ENCODE measurements at regions not wholly inside any gene's neighbourhood (a gene's known extent, or its start where the extent isn't known, plus 50 kb on each side); places are given as distances from the start of the nearest gene placed in this dataset.

DNA sequence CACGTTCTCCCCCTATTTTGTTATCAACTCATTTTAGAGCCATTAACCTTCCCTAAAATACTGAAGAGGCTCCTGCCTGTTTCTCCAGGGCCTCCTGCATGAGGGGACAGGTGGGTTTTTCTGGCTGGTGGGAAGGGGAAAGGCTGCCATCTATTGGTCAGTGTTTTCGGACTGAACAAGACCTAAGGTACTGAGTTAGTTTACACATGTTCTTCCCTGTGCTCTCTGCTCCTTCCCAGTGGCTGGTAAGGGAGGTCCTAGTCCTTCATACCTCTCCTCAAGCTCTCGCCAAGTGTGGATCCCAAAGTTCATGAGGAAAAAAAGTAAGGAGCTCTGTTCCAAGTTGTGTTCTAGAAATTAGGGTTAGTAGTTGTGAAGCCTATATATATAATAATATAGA is 357.5 kb downstream of the FSCB start:
- DNase-seq = no peak

DNA sequence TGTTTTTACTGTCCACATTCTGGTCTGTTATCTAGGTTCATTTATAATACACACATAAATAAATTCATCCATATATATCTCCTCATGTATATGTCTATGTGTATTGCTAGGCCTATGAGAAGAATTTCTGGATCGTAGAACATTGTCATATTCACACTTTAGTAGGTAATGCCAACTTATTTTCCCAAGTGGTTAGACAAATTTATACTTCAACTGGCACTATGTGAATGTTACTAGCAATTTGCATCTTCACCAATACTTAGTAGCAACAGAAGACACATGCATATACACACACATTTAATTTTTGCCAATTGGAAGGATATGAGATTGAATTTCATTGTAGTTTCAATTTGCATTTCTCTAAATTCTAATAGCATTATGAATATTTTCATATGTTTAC is 365.1 kb downstream of the FSCB start:
- no peak for DNase-seq

DNA sequence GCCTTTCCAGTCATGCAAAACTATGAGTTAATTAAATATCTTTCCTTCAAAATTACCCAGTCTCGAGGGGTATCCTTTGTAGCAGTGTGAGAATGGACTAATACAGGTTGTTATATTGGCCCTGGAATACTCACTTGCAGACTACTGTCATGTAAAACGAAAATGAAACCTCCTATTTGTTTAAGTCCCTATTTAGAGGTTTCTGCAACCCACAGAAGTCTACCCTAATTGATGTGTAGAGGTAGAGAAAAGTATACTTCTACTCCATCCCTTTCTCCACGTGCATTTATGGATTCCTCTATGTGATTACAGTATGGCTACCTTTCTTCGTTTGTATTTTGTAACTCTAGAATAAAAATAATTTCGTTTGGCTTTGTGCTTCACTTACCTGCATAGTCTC is 371.1 kb downstream of the FSCB start:
- no peak for DNase-seq

DNA sequence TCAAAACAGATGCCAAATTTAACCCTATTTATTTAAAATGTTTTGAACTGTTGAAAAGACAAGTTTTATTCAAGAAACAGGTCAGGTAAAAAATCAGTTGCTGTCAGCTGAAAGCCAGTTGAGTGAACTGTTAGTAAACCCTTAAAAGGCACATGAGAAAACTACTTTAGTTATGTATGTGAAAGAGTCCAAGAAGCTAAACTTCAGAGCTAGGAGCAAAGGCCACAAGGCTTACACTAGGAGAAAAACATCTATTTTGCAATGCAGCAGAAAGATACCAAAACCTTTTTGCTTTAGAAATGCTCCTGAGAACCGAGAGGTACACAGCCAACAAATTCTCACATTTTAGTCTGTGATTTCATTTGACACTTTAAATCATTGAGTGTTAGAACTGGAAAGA is 375.2 kb downstream of the FSCB start:
- DNase-seq = no peak

DNA sequence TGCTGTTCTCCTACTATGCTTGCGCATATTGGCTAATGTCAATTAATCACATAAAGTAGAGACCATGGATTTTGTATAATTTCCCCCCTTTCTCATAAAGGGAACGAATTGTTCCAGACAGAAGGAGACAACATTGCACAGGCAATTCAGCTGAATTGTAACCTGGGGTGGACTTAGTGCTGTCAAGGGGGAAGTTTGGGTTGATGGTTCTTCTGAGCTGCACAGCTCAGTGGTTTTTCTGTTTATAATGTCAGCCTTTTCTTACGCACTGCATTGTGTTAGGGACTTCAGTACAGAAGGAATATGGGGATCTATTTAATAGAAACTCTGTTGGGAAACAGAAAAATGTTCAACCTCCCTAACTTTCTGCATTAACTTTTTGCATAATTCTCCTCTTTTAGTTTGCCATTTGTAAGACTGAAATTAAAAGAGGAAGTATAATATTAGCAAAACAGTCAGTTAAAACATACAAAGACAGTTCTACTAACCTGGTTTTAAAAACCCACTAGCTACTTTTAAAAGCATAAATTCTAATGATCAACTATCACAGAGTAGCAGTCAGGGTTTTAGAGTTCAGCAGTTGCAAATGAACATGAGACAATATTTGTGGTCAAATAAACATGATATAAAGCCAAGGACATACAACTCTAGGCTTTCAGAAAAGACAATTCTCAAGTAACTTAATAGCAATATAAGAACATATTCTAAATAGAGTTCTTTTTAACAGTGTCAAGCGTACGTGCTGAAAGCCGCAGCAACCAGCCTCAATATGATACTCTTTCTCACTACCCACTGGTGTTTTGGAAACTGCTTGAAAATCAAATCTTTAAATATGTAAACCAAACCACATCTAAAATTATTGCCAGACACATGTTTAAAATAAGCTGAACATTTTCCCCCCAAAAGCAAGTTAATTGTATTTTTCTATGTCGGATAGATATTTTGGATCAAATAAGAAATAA is 393.0 kb downstream of the FSCB start:
- DNase-seq = no peak

DNA sequence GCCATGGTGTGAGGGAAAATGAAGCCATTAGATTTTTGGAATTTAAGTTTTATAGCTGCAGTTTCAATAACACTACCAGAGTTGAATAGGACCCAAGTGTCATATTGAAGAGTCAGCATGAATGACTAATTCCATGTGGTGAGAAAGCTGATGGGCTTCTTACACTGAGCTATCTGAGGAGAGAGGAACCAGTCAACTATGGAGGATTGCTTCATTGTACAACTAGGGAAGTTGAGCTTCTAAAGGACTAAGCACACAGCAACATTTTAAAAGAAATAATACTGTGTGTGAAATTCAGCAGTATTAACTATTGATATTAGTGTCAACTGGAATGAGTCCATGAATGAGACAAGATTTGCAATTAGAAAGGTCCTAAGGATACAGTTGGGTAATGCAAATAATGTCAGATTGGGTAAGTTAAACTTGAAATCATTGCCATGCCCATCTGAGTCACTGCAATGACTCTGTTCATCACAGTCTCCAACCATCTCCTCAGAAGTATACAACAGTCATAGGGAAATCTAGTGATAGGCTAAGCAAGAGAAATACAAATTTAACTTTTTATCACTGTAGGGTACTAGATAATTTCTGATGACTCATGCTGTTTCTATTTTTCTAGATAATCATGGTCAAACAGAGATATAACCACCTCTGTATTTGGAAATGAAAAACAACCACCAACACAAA is 394.2 kb downstream of the FSCB start:
- DNase-seq = no peak

DNA sequence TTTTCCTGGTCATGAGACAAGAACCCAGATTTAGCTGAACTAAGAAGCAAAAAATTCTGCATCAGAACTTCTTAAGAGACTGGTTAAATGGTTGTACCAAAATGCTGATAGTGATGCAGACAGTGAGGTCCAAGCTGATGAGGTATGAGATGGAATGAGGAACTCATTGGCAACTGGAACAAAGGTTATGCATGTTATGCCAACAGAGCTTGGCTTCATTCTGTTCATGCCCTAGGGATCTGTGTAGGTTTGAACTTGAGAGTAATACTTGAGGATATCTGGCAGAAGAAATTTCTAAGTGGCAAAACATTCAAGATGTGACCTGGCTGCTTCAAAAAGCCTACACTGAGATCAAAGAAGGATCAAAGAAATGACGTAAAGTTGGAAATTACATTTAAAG is 398.0 kb downstream of the FSCB start:
- DNase-seq = no peak

DNA sequence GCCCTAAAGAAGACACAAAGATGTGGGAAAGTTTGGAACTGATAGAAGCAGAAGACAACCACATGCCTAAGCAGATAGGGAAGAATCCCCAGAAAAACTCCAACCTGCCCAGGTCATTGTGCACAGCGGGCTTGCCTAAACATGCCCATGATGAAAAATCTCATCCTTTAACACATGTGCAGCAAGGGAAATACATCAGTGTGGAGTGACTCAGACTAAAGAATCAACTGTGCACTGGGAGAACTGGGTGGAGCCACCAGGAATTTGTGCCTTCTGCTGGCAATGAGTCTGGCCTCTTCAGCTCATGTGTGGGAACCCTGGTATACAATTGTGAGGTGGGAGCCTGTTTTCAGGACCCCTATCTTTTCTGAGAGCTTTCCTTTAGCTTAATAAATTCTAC is 398.5 kb downstream of the FSCB start:
- DNase-seq = no peak

DNA sequence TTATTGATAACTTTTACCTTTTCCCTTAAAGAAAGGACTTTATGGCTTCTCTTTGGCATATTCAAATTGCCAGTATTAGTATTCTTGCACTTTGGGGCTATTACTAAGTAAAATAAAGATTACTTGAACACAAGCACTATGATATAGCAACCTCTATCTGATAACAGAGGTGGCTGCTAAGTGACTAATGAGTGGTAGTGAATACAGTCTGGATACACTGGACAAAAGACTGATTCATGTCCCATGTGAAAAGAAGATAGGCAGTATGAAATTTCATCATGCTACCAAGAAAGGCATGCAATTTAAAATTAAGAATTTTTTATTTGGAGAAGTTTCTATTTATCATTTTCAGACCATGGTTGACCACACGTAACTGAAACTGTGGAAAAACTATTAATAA is 399.9 kb downstream of the FSCB start:
- no peak for DNase-seq

DNA sequence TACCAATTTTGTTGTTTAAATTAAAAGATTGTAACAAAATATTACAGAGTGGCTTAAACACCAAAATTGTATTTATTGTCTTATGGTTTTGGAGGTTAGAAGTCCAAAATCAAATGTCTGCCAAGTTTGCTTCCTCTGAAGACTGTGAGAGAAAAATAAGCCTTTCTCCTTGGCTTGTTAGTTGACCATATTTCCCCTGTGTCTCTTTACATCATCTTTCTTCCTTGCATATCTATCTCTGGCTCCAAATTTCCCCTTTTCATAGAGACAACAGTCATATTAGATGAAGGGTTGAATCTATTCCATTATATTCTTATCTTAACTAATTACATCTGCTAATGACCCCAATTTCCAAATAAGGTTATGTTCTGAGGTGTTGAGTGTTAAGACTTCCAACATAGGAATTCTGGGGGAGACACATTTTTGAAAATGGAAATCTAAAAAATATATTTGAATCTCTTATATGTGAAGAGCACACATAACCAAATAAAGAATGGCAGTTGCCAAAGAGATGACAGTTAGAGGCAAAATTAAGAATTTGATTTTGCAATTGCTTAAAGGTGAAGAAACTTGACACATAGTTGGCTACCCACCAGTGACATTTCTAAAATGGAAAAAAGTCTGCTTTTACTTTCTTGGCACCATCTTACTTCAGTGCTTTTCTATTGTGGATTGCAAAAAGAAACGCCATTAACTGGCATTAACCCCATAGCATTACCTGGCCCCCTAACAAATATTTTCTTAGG is 407.2 kb downstream of the FSCB start:
- DNase-seq = no peak

DNA sequence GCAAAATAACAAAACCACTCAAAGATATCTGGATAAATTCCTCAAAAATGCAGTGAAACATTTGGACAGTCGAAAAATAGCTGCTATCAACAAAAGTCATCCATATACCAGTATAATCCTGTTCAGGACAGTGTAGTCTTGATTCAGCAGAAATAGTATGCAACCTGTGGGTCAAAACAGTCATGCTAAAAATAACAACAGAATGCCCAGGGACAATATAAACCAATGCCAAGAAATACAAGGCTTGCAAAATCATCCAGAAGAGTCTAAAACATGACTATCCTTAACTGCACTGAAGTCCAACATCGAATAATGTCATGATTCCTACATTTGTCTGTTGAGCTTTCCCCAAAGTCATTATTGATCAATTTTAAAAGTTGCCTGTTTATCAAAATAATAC is 425.9 kb downstream of the FSCB start:
- no peak for DNase-seq

DNA sequence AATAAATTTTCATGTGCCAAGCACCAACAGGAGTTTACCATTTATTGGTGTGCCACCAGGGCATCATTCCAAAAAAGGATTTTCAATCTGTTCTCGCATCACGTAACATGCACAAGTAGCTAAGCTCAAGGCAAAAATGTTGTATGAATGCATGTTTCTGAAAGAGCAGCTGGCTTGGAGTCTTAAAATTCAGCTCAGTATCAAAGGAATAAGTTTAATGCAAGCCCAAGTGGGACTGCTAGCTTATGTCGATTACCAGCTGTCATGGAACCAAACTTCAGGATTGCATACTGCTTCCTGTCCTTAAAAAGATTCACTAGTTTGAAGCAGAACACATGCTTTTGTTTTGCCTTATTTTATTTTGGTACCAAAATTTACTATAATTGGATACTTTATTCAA is 437.0 kb downstream of the FSCB start:
- DNase-seq = no peak

DNA sequence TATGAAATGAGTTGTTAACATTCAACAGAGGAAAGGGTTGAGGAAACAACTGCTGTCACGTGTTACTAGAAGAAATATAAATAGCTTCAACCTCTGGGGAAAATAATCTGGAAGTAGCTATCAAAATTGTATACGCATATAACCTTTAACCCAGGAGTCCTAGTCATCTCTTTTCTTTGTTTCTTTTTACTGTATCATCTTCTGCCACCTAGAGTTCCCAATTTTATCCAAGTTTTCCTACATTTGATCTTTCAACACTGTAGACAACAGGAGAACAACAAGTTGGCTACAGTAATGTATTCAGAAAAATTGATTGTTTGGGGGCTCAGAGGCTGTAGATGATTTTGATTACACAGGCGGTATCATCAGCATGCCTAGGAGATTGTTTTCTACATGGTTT is 453.7 kb downstream of the FSCB start:
- DNase-seq = no peak

DNA sequence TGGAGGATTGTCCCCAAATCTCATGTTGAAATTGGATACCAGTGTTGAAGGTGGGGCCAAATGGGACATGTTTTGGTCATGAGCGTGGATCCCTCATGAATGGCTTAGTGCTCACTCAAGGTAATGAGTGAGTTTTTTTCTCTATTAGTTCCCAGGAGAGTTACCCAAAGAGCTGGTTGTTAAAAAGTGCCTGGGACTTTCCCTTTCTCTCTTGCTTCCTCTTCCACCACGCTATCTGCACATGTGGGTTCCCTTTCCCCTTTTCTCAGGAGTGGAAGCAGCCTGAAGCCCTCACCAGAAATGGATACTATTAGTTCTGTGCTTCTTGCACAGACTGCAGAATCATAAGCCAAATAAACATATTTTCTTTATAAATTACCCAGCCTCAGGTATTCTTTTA is 465.4 kb downstream of the FSCB start:
- DNase-seq = no peak

DNA sequence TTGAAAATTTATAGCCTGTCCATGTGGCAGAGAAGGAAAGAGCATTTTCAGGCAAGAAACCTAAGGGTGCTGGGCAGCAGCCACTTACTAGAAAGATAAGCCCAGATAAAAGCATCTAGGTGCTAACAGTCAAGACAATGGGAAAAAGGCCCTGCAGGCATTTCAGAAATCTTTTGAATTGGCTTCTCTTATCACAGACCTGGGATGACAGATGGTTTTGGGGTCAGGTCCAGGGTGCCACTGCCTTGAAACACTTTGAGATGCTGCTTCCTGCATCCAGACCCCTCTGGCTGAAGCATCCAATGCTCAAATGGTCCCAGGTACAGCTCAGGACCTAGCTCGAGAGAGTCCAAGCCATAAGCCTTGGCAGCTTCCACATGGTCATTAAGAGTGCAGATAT is 466.5 kb downstream of the FSCB start:
- DNase-seq = no peak

DNA sequence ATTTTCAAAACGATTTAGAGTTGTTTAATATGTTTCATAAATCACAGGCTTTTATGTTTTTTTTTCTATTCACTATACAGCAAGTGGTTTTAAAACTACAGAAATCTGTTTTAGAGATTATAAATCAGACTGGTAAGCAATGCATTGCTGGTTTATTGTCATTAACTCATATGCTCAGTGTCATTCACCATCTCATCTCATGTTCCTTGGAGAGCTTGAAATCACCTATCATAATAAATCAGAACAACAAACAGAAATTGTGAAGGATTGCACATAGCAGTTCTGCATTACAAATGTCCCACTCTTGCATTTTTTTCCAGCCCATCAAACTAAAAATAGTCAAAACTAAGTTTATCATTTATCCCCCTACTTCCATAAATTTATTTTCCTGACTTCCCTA is 470.8 kb downstream of the FSCB start:
- no peak for DNase-seq

DNA sequence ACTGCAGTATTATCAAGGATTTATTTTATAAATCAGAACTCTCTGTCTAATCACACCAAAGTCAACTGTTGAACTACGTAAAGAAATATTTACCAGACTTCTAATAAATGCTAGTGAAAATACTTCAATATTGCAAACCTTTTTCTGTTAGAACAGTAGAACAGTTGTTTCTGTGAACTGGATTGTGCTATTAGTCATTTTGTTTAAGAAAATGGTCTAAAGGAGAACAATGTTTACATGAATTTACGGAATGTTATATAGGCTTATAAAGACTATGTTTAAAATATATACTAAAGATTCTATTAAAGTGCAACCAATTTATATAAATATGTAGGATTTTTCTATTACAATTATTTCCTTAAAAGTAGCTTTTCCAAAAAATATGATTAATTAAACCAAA is 471.4 kb downstream of the FSCB start:
- no peak for DNase-seq

DNA sequence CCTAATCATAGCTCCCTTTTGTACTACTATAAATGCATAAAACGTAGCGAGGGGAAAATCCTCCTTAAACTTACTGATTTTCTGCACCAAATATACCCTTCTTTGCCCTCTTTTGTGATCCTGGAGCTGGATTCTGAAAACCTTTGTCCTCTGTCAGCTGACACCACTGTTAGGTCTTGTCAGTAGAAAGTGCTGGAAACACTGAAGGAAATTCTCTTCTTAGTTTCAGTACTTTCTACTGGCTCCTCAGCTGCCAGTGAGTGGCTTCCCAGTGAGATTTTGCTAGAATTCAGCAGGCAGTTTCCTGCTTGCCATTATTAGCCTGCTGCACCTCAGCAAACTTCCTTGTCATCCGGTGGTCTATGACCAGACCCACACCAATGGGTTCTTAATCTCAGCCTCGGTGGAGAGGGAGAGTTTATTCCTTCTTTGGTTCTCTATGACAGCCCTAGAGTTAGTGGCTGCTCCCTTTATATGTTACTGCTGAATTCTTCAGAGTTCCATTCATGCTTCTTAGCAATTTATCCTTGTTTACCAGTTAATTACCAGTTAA is 476.2 kb downstream of the FSCB start:
- no peak for DNase-seq

DNA sequence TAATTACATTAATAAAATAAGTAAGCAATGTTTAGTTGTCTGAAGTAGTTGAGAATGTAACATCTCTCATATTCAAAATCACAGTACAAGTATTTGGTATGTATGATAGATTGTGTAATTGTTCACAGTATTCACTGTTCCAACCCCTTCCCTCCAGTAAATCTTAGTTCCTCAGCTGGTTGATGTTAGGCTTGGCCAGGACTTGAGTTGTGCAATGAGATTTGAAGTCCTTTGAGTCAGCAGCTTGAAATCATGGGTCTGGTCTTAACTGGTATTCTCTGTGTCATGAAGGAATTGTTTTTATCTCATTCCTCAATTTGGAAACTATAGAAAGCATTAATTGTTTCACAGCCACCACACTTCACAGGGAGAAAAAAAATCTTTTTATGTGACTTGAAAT is 477.1 kb downstream of the FSCB start:
- DNase-seq = no peak

DNA sequence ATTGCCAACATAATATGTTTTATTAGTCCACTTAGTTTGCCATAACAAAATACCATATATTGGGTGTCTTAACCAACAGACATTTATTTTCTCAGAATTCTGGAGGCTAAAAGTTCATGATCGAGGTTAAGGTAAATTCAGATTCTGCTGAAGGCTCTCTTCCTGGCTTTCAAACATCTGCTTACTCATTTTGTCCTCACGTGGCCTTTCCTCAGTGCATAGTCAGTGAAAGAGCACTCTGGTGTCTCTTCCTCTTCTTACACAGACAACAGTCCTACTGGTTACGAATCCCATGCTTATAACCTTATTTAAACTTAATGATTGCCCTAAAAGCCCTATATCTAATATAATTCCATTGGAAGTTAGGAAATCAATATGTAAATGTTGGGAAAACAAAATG is 479.7 kb downstream of the FSCB start:
- no peak for DNase-seq

DNA sequence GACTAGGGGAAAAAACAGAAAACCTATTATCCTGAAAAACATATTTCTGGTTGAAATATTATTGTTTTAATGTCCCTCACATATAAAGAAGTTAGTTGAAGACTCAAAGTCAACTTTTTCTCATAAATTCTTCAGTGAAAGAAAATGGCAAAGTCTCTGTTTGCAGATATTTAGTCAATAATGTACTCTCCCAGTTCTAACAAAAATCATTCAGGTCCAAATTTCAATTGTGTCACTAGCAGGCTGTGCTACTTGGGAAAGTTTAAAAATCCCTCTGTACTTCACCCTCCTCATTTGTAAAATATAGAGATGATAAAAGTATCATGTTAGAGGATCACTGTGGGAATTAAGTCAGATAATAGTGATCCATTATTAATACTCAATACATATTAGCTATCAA is 496.5 kb downstream of the FSCB start:
- DNase-seq = no peak

DNA sequence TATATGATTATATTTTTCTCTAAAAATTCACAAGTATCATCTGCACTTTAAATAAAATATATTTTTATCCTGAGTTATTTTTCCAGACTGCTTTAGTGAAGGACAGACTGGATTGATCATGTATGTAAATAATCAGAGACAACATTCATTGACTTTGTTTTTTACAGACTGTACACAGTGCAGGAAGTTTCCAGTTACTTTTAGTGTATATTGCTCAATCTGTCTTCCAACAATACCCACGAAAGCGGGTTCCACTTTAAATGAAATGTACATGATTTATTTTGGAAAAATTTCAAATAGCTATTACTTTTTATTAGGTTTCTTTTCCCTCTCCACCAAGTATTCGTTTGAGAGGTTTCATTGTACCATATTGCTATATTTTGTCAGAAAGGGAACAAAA is 497.0 kb downstream of the FSCB start:
- no peak for DNase-seq

DNA sequence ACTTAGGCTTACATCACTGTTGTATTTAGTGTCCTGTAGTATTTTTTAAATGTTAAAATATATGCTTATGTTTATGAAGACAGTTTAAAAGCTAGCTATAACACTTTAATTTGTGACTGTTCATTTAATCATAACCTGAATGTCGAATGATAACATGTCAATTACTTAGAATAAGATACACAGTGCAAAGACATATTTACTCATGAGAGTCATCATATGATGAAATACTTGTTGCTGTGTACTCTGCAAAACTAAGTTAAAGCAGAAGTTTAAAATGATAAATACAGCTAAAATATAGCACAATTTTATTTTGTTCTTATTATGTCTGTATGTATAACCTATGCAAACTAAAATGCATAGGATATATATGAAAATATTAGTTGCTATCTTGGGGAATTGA is 497.4 kb downstream of the FSCB start:
- DNase-seq = no peak

Measured in occipital lobe (tissue), 1 donor.